ENCODE measurements at regions not wholly inside any gene's neighbourhood (a gene's known extent, or its start where the extent isn't known, plus 50 kb on each side); places are given as distances from the start of the nearest gene placed in this dataset.

GRCh38 chr7:49483142-49483541 is 290.3 kb upstream of the VWC2 start:
- no peak overlapping the region for H3K27ac ChIP-seq (ENCODE audit: low read depth in 1 of 2, low read length in 2 of 2)
- no peak overlapping the region for H2AFZ ChIP-seq (ENCODE audit: insufficient read depth, low read depth, low read length, poor library complexity, severe bottlenecking)
- H3K4me2 ChIP-seq (replicated peaks; ENCODE audit: extremely low read depth, low read length, poor library complexity, severe bottlenecking) = no peak overlapping the region
- intact Hi-C loops (cut with micrococcal nuclease) = no loop called here
- H3K4me3 ChIP-seq (replicated peaks in 1 of 3; ENCODE audit: low read depth in 2 of 3, low read length in 3 of 3) = no peak overlapping the region
- Mint-ChIP-seq H3K4me1 (no peaks in the 10 kb centered on the region), H3K9me3 (no peaks in the 10 kb centered on the region), H3K36me3 (no peaks in the 10 kb centered on the region), H3K27ac (no peak overlapping the region), H3K4me3 (no peak overlapping the region), H3K27me3 (ENCODE audit: low read depth in 3 of 3) (peaks cover 0 to 4% (median 2%) of the 10 kb centered on the region in 3 donors)
- H3K4me1 ChIP-seq (ENCODE audit: control insufficient read depth in 1 of 2, insufficient read depth in 2 of 2, low read length in 2 of 2) = no peaks in the 10 kb centered on the region
- H3K79me2 ChIP-seq (ENCODE audit: insufficient read depth, low read length) = no peaks in the 10 kb centered on the region
- no peak for TF ChIP-seq CTCF (IDR thresholded peaks at IDR 0.05)
- H3K36me3 ChIP-seq (replicated peaks in 1 of 2; ENCODE audit: control insufficient read depth in 1 of 2, insufficient read depth in 2 of 2, low read length in 2 of 2) = no peaks in the 10 kb centered on the region
- H3K9ac ChIP-seq (ENCODE audit: insufficient read depth, low read length, poor library complexity, severe bottlenecking) = no peak overlapping the region
- WGBS (ENCODE audit: insufficient coverage) = no CpG with 5 or more reads among the region's 2 CpGs
- H3K9me3 ChIP-seq (replicated peaks in 1 of 2; ENCODE audit: control insufficient read depth in 1 of 2, insufficient read depth in 1 of 2, low read length in 2 of 2) = no peaks in the 10 kb centered on the region
- no peaks in the 10 kb centered on the region for H4K20me1 ChIP-seq (ENCODE audit: insufficient read depth, low read length)
- no peaks in the 10 kb centered on the region for H3K27me3 ChIP-seq (ENCODE audit: control insufficient read depth in 2 of 2, insufficient read depth in 2 of 2, low read length in 2 of 2)
- DNase-seq = no peak

GRCh38 chr7:49486974-49487829 is 286.2 kb upstream of the VWC2 start:
- H3K9me3 ChIP-seq (replicated peaks in 1 of 2; ENCODE audit: control insufficient read depth in 1 of 2, insufficient read depth in 1 of 2, low read length in 2 of 2) = no peaks in the 10 kb centered on the region
- WGBS (ENCODE audit: insufficient coverage) = no CpG with 5 or more reads among the region's 5 CpGs
- Mint-ChIP-seq H3K4me3 (no peak overlapping the region), H3K4me1 (no peaks in the 10 kb centered on the region), H3K36me3 (no peaks in the 10 kb centered on the region), H3K27me3 (ENCODE audit: low read depth in 3 of 3) (no peaks in the 10 kb centered on the region), H3K9me3 (no peaks in the 10 kb centered on the region), H3K27ac (no peak overlapping the region)
- H3K4me2 ChIP-seq (replicated peaks; ENCODE audit: extremely low read depth, low read length, poor library complexity, severe bottlenecking) = no peak overlapping the region
- no peak for DNase-seq
- intact Hi-C loops (cut with micrococcal nuclease) = no loop called here
- TF ChIP-seq CTCF (IDR thresholded peaks at IDR 0.05) = no peak
- H2AFZ ChIP-seq (ENCODE audit: insufficient read depth, low read depth, low read length, poor library complexity, severe bottlenecking) = no peak overlapping the region
- no peak overlapping the region for H3K27ac ChIP-seq (ENCODE audit: low read depth in 1 of 2, low read length in 2 of 2)
- H3K9ac ChIP-seq (ENCODE audit: insufficient read depth, low read length, poor library complexity, severe bottlenecking) = no peak overlapping the region
- no peaks in the 10 kb centered on the region for H3K4me1 ChIP-seq (ENCODE audit: control insufficient read depth in 1 of 2, insufficient read depth in 2 of 2, low read length in 2 of 2)
- H3K79me2 ChIP-seq (ENCODE audit: insufficient read depth, low read length) = no peaks in the 10 kb centered on the region
- H3K27me3 ChIP-seq (ENCODE audit: control insufficient read depth in 2 of 2, insufficient read depth in 2 of 2, low read length in 2 of 2) = no peaks in the 10 kb centered on the region
- no peaks in the 10 kb centered on the region for H4K20me1 ChIP-seq (ENCODE audit: insufficient read depth, low read length)
- H3K36me3 ChIP-seq (replicated peaks in 1 of 2; ENCODE audit: control insufficient read depth in 1 of 2, insufficient read depth in 2 of 2, low read length in 2 of 2) = no peaks in the 10 kb centered on the region
- no peak overlapping the region for H3K4me3 ChIP-seq (replicated peaks in 1 of 3; ENCODE audit: low read depth in 2 of 3, low read length in 3 of 3)
